ENCODE measurements at regions not wholly inside any gene's neighbourhood (a gene's known extent, or its start where the extent isn't known, plus 50 kb on each side); places are given as distances from the start of the nearest gene placed in this dataset.
"Not testable (repeated sequence)": the region's sequence is repeated elsewhere in the genome, so short reads cannot be mapped to it uniquely, and the experiment has no call there.

DNA sequence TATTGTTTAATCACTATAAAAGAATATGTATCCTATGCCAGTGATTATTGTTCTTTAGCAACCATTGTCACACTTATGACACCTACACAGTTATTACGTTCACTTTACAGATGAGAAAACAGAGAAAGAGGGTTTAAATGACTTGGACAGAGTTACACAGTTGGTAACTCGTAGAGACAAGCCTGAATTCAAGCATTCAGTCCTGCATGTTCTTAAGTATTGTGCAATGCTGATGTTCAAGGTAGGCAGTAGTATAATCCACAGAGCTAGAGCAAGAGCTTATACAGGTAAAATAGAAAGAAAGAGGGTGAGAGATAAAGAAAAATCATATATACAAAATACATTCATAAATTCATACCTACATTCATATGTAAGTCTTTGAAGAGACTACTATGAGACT is 249.8 kb upstream of the ANXA10 start:
- DNase-seq = no peak

DNA sequence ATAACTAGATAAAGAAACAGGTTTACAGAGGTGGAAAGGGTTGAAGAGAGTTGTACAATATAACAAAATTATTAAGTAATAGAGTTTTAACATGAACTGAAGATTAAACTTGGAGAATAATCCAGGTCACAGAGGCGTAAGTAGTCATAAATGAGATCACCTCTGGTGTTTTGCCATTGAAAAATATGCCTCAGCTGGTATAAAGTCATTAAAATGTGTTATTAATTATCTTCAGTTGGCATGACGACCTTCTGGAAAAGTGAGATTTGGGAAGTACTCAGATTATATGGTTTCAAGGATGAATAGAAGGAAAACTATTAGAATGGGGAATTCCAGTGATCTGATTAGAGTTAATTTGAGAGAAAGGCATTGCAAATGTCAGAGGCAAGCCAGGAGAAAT is 237.5 kb upstream of the ANXA10 start:
- DNase-seq = no peak

DNA sequence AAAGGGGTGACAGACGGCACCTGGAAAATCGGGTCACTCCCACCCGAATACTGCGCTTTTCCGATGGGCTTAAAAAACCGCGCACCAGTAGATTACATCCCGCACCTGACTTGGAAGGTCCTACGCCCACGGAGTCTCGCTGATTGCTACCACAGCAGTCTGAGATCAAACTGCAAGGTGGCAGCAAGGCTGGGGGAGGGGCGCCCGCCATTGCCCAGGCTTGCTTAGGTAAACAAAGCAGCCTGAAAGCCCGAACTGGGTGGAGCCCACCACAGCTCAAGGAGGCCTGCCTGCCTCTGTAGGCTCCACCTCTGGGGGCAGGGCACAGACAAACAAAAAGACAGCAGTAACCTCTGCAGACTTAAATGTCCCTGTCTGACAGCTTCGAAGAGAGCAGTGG is 234.2 kb upstream of the ANXA10 start:
- DNase-seq = not testable (repeated sequence)

DNA sequence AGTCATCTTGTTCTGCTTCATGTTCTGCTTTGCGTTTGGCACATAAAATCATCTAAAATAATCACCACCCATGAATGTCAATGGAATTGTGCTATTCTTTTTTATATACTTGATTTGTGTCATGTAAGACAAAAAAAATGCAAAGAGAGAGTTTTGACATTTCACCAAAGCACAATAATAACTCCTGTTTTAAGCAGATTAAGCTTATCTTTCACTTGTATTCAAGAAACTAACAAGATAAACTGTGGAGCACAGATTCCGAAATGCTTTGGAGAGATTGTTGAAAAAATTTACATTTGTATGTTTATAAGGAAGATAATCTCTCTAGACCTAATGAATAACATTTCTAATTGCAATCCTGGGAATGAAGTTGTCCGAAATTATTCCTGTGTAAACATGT is 225.1 kb upstream of the ANXA10 start:
- DNase-seq = no peak

DNA sequence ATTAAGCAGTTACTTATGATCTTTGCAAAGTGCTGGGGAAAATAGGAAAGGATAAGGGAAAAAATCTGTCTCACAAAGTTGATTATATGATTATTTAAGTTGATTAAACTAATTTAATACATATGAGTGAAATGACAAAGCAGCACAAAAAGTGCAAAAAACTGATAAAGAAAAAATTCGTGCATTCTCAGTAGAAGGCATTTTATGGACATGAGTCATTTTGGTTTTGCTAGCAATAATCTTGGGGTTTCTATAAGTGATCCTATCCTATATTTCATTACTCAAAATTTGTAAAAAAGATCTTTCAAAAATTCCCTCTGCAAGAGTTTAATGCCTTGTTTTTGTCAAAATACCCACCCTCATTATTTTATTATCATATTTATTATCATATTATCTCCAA is 224.2 kb upstream of the ANXA10 start:
- DNase-seq = peak; percentile 33

DNA sequence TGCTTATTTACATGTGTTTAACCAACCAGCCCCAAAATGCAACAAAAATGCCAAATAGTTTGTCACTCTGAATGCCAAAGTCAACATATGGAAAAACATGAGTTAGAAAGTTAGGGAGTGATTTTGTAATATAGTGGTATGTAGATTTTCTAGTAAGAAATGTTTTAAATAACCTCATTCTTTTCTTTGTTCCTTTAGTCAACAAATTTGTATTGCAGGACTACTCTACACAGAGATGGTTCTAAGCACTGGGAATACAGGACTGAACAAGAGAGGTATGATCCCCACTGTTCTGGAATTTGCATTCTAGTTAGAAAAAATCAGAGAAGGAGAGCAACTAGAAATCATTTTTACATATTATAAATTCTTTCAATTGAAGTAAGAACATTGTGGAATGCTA is 218.8 kb upstream of the ANXA10 start:
- no peak for DNase-seq

- DNase-seq = not testable (repeated sequence)
Observed at GRCh38 chr4:167876091-167876490, 216.2 kb upstream of the ANXA10 start.

- not testable (repeated sequence) for DNase-seq
Observed at GRCh38 chr4:167877826-167878225, 214.5 kb upstream of the ANXA10 start.

GRCh38 chr4:167883266-167883665 is 209.1 kb upstream of the ANXA10 start:
- DNase-seq = no peak

- no peak for DNase-seq
Observed at GRCh38 chr4:167885071-167885470, 207.3 kb upstream of the ANXA10 start.

DNA sequence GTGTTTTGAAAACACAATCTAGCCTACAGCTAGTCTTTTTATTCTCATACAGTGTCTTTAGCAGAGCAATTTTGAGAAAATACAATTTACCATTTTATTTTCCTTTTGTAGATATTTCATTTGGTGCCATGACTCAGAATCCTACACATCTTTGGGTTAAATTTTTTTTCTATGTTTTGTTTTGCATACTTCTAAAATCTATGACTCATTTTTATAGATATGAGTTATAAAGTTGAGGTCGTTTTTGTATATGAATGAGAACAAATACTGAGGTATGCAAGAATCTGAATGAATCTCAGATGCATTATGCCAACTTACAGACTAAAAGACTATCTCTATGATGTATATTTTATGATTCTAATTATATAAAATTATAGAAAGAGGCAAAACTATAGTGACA is 206.5 kb upstream of the ANXA10 start:
- peak; percentile 34 for DNase-seq

DNA sequence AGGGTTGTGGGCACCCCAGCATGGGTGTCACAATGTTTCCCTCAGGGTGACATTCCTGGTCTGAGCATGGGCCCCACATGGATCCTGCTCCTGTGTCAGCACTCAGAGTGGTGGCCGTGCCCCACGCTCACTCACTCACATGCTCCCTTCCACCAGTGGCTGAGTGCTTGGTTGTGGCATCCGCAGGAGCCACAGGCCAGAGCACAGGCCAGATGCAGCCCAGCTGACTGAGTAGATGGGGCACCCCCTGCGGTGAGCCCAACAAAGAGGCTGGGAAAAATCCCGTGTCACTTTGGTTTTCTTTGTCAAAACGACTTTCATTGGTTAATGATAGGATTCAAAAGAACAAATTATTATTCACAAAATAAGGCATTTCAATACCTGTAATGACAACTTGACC is 204.6 kb upstream of the ANXA10 start:
- DNase-seq = no peak

DNA sequence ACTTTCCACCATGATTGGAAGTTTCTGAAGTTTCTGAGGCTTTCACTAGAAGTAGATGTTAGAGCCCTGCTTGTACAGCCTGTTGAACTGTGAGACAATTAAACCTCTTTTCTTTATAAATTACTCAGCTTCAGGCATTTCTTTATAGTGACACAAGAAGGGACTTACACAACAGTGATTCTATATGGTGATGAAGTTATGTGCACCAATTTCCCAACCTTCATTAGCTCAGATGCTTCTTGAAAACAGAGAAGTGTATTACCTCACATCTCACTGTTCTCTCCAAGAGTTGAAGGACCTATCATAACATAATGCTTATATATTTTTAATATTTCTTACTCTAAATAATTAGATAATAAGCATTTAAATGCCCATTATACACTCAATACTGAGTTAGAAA is 202.1 kb upstream of the ANXA10 start:
- DNase-seq = peak; percentile 5

DNA sequence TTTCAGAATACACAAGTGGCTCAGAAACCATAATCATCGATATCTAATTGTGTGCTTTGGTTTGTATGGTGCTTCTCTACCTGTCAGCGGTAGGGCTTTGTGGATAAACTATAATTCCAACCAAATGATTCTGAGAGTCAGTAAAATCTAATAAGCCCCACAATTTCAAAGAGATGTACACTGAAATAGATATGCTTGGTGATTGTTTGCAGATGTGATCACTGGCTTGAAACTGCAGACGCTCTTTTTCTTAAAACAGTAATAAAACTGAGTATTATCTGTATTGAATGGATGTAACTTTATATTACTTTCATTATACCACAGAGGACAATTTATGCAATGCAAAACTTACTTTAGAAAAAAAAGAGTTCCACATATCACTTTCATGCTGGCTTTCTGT is 198.8 kb upstream of the ANXA10 start:
- DNase-seq = no peak

DNA sequence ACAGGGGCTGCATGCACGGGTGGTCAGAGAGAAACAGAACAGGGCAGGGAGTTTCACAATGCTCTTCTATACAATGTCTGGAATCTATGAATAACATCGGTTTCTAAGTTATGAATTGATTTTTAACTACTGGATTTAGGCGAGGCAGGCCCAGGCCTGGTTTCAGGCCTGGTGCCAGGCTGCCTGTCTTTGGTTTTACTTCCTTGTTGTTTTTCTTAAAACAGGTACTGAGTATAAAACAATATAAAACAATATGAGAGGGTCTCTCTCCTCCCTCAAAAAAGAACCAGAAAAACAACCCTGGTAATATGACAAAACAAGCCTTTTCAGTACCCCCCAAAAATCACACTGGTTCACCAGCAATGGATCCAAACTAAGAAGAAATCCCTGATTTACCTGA is 196.1 kb upstream of the ANXA10 start:
- not testable (repeated sequence) for DNase-seq

- DNase-seq = no peak
Observed at GRCh38 chr4:167897116-167897515, 195.2 kb upstream of the ANXA10 start.

DNA sequence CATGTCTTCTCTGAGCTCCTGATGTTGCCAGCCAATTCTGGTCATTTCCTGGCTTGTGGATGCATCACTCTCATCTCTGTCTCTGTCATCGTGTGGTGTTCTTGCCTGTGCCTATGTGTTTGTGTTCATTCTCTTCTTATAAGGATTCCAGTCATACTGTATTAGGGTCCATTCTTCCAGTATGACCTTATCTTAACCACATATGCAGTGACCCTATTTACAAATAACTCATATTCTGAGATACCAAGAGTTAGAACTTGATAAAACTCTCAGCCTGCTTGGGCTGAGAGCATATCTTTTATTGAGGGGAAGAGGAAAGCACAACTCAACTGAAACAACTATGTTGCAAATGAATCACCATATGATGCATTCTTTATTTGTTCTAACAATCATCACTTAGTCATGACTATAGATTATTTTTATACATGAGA is 189.0 kb upstream of the ANXA10 start:
- DNase-seq = peak; percentile 75

DNA sequence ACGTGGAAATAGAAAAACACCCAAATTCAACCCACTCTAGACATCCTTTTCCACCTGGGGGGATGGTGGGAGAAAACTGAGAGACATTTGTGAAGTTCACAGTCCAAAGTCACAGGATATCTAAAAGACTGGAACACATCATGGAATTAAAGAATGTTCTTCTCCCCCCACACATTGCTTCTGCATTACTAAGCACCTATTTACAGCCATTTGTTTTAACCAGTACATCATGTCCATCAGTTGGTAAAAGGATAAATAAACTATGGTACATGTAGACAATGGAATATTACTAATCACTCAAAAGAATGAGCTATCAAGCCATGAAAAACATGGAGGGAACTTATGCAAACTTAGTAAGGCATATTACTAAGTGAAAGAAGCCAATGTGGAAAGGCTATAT is 185.5 kb upstream of the ANXA10 start:
- peak; percentile 17 for DNase-seq

- no peak for DNase-seq
Observed at GRCh38 chr4:167908816-167909215, 183.5 kb upstream of the ANXA10 start.

DNA sequence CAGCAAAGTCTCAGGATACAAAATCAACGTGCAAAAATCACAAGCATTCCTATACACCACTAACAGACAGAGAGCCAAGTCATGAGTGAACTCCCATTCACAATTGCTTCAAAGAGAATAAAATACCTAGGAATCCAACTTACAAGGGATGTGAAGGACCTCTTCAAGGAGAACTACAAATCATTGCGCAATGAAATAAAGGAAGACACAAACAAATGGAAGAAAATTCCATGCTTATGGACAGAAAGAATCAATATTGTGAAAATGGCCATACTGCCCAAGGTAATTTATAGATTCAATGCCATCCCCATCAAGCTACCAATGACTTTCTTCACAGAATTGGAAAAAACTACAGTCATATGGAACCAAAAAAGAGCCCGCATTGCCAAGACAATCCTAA is 179.8 kb upstream of the ANXA10 start:
- DNase-seq = not testable (repeated sequence)

DNA sequence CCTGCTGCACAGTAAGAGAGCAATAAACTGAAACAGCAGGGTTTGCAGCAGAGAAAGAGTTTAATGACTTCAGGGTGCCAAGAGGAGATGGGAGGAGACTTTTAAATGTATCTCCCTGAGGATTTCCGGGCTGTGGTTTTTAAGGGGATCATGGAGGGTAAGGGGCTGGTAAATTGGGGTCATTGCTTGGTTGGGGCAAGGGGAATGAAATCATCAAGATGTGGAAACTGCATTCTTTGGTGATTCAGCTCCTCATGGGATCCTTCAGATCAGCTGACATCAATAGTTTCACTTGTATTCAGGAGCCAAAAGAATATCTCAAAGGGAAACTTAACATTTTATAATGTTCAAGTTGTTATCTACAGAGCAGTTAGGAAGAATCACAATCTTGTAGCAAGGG is 174.3 kb upstream of the ANXA10 start:
- DNase-seq = no peak

- DNase-seq = no peak
Observed at GRCh38 chr4:167930166-167930565, 162.2 kb upstream of the ANXA10 start.

- DNase-seq = no peak
Observed at GRCh38 chr4:167934216-167934615, 158.1 kb upstream of the ANXA10 start.

- no peak for DNase-seq
Observed at GRCh38 chr4:167939863-167940616, 152.3 kb upstream of the ANXA10 start.

DNA sequence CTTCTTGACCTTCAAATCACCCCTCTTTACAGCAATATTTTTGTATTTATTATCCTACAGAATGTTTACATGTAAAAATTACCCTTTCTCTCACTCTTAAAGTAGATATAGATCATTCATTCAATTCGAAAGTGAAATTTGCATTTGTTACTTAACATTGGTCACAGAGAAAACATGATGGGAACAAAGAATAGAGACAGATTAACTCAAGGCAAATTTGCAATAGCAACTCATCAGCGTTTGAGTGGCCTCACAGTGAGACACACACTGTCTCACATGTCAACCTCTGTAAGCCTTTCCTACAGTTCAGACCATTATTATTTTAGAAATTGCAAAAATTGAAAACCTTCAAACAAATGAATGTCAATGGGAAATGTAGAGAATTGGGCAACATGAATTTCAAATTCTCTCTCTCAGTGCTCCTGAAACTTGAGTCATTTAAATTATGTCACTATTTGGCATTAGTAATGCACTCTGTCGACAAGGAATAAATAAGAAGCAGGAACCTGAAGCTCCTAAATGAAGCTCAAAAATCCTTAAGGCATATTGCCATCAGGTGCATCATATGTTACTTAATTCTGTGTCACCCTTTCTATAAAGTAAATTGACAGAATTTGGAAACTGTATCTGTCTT is 148.3 kb upstream of the ANXA10 start:
- DNase-seq = no peak

Measured in HCEC 1CT (cell line).